ENCODE measurements at regions not wholly inside any gene's neighbourhood (a gene's known extent, or its start where the extent isn't known, plus 50 kb on each side); places are given as distances from the start of the nearest gene placed in this dataset.

GRCh38 chr6:169997187-169997929, 245.9 kb downstream of the ERMARD start:
- no peak for DNase-seq (ENCODE audit: low read depth in 2 of 2)

GRCh38 chr6:169996378-169997051, 245.1 kb downstream of the ERMARD start:
- no peak for DNase-seq (ENCODE audit: low read depth in 2 of 2)

- DNase-seq (ENCODE audit: low read depth in 2 of 2) = no peak
These were observed 243.3 kb downstream of the ERMARD start for GRCh38 chr6:169994739-169995138.

- no peak for DNase-seq (ENCODE audit: low read depth in 2 of 2)
These were observed 242.5 kb downstream of the ERMARD start for GRCh38 chr6:169993861-169994481.

- no peak for DNase-seq (ENCODE audit: low read depth in 2 of 2)
These were observed 240.5 kb downstream of the ERMARD start for GRCh38 chr6:169991913-169992312.

- no peak for DNase-seq (ENCODE audit: low read depth in 2 of 2)
These were observed 239.6 kb downstream of the ERMARD start for GRCh38 chr6:169991031-169991390.

- no peak for DNase-seq (ENCODE audit: low read depth in 2 of 2)
These were observed 238.9 kb downstream of the ERMARD start for GRCh38 chr6:169990095-169991030.

GRCh38 chr6:169989594-169989993, 238.2 kb downstream of the ERMARD start:
- no peak for DNase-seq (ENCODE audit: low read depth in 2 of 2)

GRCh38 chr6:169988769-169989550, 237.5 kb downstream of the ERMARD start:
- DNase-seq (ENCODE audit: low read depth in 2 of 2) = no peak

GRCh38 chr6:169986848-169987498, 235.6 kb downstream of the ERMARD start:
- DNase-seq (ENCODE audit: low read depth in 2 of 2) = no peak

- DNase-seq (ENCODE audit: low read depth in 2 of 2) = no peak
These were observed 234.9 kb downstream of the ERMARD start for GRCh38 chr6:169986171-169986847.

GRCh38 chr6:169985121-169986015, 233.9 kb downstream of the ERMARD start:
- DNase-seq (ENCODE audit: low read depth in 2 of 2) = no peak

GRCh38 chr6:169984181-169985120, 233.0 kb downstream of the ERMARD start:
- no peak for DNase-seq (ENCODE audit: low read depth in 2 of 2)

GRCh38 chr6:169983651-169984050, 232.2 kb downstream of the ERMARD start:
- no peak for DNase-seq (ENCODE audit: low read depth in 2 of 2)

GRCh38 chr6:169982461-169983386, 231.3 kb downstream of the ERMARD start:
- no peak for DNase-seq (ENCODE audit: low read depth in 2 of 2)

- DNase-seq (ENCODE audit: low read depth in 2 of 2) = no peak
These were observed 230.5 kb downstream of the ERMARD start for GRCh38 chr6:169981969-169982368.

- no peak for DNase-seq (ENCODE audit: low read depth in 2 of 2)
These were observed 230.1 kb downstream of the ERMARD start for GRCh38 chr6:169981568-169981967.

Measured in fibroblast of skin of left biceps (primary cell).